Midbrain (tissue), 1 donor: ENCODE measurements at regions not wholly inside any gene's neighbourhood (a gene's known extent, or its start where the extent isn't known, plus 50 kb on each side); places are given as distances from the start of the nearest gene placed in this dataset.

Experiments used
- DNase-seq: peaks from one replicate; lab custom pipeline; 2025; lab: John Stamatoyannopoulos, UW

- no peak for DNase-seq
These were observed 1089.7 kb downstream of the EFNB2 start for GRCh38 chr13:105445796-105446195.

GRCh38 chr13:105442949-105443699 is 1092.3 kb downstream of the EFNB2 start:
- DNase-seq: no peak

DNA sequence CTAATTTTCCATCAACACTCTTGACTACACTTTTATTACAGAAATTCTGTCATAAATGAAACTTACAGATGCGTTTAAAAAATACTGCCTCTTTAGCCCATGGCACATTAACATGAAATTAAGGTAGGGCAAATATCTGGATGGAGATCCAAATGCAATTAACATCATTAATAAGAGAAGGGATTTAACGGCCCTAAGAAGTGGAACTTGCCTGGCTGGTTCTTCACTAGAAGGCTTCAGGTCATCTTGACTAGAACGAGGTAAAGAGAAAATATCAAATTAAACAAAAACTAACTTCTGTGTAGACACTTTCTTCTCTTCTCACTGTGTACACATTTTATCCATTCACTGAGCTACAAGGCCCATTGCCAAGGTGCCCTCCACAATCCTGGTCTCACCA is 1093.4 kb downstream of the EFNB2 start:
- DNase-seq: no peak

- no peak for DNase-seq
These were observed 1094.3 kb downstream of the EFNB2 start for GRCh38 chr13:105441051-105441750.

DNA sequence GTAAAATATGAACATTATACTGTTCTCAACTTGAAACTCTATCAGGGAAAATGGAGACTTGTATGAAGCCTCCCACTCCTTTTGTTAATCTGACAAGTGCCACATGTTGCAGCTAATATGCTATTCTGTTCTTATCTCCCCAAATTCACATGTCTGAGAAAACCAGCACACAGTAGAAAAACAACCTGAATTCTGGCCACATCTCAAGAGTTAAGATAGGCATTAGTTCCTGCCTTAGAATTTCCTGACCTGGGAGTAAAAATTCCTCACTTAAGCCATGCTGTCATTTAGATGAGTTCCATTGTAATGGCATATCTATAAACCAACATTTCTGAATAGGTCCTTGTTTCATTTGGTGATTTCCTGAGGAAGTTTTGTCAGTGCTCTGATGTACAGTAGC is 1098.5 kb downstream of the EFNB2 start:
- DNase-seq: no peak

DNA sequence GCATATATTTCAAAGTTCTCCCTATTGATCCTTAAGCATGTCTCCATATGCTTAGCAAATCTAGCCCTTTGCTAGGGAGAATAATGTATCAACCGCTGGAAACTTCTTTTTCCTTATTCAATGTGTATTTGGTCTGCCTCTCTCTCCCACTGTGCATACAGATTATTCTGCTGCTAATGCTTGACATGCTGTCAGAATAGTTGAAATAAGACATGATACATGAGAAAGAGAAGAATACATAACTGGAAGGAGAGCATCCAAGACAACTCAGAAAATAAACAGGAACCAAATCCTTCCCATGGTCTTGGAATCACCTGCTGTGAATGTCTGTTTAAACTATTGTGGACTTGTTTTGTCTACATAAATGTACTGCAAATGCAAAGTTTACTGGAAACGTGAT is 1103.0 kb downstream of the EFNB2 start:
- DNase-seq: no peak

DNA sequence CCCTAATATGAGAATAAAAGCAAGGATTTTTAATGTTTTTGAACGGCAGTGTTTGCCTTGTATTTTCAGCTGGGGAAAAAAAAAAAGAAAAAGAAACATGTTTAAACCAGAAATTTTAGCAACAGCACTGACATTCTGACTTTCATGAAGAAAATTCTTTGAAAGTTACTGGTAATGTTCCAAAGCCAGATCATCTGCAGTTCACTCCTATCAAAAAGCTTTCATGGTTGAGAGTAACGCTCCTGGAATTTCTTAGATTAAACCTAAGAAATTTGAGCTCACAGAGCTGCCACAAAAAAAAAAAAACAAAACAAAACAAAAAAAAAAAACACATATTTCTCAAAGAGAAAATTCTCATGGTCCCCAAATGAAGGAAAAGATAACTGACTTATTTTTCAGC is 1106.7 kb downstream of the EFNB2 start:
- DNase-seq: no peak

DNA sequence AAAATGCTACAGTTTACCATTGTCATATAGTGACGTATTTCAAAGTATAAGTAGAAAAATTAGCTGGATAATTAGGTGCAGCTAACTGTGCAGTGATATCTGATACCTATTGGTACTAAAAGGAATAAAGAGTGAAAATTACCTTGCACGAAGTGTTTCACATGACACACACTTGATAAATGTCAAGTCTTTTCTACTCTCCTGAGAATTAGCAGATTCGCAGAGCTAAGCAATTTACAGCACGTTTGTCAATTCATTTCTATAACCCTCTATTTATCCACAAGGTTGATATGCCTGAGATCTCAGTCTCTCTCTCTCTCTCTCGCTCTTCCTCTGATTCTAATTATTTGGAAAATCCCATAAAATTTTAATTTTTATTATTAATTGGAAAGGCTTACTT is 1109.0 kb downstream of the EFNB2 start:
- DNase-seq: no peak

DNA sequence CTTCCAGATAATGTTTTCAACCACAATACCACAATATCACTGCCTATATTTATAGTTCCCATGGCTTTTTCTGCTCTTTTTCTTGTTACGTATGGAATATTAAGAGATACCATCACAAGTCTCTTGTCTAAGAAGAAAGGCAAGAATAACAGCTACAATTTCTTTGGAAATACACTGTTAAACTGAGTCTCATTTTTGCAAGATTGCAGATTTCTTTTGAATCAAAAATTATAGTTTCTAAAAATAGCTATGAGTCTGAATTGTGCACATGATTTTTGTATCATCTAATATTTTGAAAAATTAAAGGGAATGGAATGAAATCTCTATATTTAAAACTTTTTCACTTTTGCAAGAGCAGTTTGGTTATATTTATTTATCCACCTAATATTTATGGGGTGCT is 1120.8 kb downstream of the EFNB2 start:
- no peak for DNase-seq

GRCh38 chr13:105412171-105412570 is 1123.3 kb downstream of the EFNB2 start:
- no peak for DNase-seq

DNA sequence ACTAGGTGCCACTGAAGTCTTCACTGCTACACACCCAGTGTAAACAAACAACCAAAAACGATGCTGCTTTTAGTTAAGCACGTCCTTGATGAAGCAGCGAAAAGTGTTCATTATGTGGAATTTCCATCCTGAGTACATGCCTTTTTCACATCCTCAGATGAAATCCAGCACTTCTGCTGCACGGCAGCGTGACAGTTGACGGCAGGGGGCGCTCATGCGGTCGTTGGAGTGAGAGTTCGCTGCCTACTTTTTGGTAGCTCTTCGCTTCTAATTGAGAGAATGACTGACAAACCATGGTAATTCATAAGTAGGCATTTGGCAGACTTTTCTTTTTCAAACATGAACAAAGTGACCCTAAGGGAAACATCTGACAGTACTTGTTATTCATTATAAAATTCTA is 1124.9 kb downstream of the EFNB2 start:
- peak; percentile 55 for DNase-seq

DNA sequence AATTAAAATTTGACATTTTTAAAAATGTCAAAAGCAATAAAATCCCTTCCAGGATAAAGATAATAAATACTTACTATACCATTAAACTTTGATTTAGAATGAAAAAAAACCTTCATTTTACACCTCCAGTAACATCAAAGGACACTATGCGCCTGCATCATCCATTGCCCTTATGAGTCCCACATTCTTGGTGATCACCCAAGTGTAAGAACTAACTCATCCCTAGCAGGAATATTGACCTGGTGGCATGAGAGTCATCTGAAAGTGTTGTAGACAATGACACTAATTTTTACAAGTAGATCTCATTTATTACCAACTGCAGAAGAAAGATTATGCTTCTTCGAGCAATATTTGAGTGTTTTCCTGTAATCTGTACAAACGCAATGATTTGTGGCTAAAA is 1128.9 kb downstream of the EFNB2 start:
- no peak for DNase-seq

DNA sequence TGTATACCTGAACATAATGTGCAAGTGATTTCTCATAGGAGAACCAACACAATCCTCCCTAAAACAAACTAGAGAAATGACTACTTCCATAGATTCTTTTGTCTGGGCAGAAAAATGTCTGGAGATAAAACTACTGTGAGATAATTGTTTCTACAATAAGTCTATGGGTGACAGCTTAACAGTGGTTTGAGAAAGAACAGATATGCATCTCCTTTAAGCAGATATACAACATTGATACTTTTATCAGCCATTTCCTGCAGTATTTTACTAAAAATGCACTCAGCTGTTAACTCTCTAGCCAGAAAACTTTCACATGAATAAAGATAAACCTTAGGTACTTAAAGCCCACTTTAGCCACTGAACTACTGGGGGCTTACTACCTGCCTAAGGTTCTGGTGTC is 1132.4 kb downstream of the EFNB2 start:
- DNase-seq: no peak

- no peak for DNase-seq
These were observed 1140.4 kb downstream of the EFNB2 start for GRCh38 chr13:105395041-105395440.

DNA sequence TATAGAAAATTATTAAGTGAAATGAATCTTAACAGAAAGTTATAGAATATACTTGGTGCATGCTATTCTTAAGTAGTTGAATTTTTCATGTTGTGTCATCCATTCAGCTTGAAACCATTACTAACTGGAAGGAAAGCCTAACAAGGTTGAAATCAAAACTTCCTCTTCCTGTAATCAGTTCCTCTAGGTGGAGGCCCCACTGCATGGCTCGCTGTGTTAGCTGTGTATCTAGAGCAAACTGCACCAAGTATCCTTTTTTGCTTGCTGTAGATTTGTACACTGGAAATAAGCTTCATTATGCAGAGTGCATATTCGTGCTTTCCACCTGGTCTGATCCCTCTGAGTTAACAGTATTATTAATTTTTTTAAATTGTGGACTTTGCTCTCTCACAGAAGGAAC is 1146.1 kb downstream of the EFNB2 start:
- no peak for DNase-seq

DNA sequence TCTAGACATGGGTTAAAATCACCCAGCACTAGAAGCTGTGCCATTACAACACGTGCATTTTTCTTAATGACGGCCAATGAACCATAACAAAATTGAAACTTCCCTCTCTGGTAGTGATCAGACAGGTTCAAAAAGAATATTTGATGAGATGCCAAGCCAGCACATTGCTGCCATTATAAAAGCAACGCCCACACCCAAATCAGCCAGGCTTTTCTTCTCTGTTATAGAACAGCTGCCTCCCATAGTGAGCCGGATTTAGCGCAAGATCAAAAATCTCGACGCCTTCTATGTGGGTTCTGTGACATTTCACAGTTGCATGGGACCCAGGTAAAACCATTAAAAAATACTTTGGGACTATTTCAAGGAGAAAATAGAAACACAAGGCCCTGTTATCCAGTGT is 1158.0 kb downstream of the EFNB2 start:
- DNase-seq: no peak

- no peak for DNase-seq
These were observed 1165.3 kb downstream of the EFNB2 start for GRCh38 chr13:105370011-105370650.

DNA sequence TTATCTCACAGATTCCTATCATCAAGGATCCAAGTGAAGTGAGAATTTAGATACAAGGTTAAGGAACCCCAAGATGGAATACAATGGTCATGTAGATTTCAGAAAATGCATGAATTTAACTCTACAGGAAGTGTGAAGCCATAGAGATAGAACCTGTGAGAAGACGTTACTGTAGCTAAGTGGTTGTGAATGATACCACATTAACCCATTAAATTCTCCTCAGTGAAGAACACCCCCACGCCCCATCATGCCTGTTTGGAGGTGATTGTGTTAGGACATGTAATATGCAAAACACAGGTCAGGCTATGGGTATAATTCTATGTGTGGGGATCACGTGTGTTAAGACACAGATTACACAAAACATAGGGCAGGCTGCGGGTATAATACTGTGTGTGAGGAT is 1166.7 kb downstream of the EFNB2 start:
- no peak for DNase-seq

- DNase-seq: no peak
These were observed 1169.6 kb downstream of the EFNB2 start for GRCh38 chr13:105365831-105366230.

- no peak for DNase-seq
These were observed 1170.4 kb downstream of the EFNB2 start for GRCh38 chr13:105365021-105365550.

DNA sequence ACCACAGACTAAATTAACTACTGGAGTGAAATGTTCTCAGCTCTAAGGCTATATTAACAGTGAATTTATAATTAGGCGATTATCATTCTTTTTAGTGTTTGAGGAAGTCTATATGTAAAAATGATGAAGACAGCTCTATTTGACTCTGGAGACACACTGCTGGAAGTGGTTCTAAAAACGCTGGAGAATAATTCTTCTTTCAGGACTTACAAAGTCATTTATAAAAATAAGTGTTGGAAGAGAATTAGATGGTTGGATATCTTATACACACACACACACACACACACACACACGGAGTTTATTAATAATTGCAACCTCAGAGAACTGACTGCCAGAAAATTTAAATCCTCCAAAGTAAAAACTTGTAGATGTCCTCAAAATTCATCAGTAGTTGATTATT is 1171.3 kb downstream of the EFNB2 start:
- no peak for DNase-seq

DNA sequence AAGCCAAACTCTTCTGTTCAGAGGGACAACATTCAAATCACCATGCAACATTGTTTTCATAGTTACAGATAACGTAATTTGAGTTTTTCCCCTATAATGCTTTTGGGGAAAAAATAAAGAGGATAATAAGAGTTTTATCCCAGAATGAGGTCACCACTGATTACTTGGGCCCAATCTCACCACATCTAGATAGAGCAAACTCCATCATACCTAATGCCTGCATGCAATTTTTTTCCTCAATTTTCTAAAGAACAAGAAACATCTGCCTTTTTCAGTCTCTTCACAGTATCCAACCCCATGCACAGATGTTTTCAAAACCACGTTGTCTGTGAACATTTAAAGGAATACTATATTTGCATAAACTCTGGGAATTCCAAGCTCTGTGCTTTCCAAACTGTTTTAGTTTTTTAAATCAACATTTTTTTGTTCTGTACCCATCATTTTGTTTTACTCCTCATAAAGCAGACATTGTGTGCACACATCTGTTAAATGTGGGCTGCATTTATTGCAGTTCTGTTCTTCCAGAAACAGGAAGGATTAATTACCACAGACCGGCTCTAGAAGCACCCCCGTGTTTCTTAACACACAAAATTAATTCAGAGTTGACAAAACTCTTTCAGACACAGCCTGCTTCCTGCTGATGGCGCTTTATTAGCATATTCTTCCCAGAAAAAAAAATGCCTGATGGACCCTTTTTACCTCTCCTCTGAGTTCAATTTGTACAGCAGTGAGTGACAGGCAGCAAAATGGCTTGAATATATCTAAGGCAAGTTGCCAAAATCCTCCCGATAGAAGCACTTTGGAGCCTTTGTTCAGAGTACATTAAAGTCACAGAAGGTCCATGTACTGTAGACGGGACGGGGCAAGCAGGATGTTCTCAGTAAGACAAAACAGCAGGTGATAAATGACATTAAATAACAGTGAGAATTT is 1171.9 kb downstream of the EFNB2 start:
- no peak for DNase-seq
